HG02588 (cell line): ENCODE measurements at regions not wholly inside any gene's neighbourhood (a gene's known extent, or its start where the extent isn't known, plus 50 kb on each side); places are given as distances from the start of the nearest gene placed in this dataset.
A peak's percentile ranks its signal among the peaks of the same experiment; 100 is the strongest.

Experiments
- ATAC-seq: cut with Tn5 transposase; IDR thresholded peaks from one replicate; pipeline ENCODE4 v1.9.1; 2021; ENCODE audit warnings: mild to moderate bottlenecking, moderate library complexity; ENCODE audit not compliant: unreplicated experiment

DNA sequence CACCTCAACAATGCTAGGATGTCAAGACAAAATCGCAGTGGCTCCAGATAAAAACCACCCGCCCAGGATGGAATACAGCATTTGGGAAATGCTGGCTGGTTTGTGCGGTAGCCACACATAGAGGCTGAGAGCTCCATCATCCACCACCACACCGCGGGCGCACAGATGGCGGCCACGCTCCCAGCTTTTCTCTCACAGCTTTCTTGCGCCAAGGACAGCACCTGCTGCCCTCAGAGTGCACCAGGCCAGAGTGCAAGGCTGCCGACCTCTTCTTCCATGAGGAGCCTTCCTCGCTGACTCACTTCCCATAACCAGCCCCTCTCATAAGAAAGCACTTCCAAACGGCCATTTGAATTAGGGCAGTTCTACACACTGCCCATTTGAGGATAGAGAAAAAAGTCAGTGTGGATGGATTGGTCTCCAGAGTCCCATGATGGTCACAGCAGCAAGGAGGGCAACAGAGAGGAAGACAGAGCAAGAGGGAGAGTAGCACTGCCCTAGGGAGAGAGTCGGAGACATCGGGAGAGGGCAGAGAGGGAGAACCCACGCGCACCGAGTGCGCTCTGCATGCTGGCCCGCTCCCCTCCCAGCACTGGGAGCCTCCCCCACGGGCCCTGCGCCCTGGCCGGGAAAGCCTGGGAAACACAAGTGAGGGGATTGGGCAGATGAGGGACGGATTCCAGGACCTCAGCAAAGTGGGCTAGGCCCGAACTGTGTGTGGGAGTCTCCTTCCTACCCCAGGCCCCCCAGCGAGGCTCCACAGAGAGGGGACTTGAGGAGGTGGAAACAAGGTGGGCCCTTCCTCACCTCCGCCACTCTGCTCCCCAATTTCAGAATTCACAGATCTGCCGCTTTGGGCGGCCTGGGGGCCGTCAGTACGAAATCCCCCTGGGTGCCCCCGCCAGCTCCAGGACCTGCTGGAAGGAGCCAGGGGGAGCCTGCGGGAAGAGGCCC, 156.9 kb downstream of the USP12 start:
- no peak for ATAC-seq

DNA sequence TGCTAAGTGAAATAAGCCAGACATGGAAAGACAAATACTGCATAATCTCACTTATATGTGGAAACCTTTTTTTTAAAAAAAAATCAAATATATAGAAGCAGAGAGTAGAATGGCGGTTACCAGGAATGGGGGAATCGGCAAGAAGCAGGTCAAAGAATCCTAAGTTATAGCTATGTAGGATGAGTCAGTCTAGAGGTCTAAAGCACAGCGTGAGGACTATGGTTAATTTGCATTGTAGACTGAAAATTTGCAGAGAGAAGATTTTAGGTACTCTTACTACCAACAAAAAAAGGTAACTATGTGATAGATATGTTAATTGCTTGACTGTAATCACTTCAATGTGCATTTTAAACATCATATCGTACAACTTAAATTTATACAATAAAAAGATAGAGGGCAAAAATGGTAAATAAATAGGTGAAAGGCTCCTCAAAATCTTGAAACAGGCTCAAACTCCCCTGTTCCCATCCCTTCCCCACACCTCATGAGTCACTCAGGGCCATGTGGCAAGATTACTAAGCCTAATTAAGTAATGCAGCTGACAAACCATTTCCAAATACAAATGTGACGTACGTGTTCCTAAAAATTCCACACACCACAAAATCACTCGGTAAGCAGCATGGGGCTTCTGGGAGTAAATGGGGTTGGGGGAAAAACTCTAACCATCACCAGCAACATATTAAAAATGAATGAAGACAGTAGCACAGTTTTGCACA, 159.0 kb downstream of the USP12 start:
- ATAC-seq: no peak

DNA sequence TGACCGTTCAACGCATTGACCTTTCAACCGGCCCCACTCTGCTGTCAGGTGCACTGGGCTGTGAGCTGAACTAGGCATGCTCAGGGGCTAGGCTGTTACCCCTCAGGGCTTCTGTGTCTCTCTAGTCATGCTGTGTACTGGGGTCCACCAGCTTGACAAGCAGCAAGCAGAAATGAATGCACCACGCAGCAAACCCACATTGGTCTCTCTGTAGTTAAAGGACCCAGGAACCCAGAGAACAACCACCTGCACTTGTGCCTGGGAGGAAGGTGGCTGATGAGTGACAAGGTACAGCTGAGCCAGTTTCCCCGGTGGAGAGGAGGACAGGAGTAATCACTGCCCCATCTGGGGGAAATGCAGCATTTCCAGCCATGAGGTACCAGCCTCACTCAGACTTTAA, 159.9 kb downstream of the USP12 start:
- ATAC-seq: no peak

DNA sequence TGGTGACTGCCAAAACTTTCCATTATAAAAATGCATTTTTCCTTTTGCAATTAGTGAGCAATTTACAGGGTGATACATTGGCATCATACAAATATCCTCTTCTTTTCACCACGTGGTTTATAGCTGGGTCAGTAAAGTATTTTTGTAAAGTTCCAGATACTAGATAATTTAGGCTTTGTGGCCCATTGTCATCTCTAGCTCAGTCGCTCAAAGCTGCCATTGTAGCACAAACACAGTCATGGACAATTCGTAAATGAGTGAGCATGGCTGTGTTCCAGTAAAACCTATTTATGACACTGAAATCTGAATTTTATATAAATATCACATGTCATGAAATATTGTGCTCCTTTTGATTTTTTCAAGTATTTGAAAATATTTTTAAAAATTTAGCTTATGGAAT, 162.9 kb downstream of the USP12 start:
- no peak for ATAC-seq

DNA sequence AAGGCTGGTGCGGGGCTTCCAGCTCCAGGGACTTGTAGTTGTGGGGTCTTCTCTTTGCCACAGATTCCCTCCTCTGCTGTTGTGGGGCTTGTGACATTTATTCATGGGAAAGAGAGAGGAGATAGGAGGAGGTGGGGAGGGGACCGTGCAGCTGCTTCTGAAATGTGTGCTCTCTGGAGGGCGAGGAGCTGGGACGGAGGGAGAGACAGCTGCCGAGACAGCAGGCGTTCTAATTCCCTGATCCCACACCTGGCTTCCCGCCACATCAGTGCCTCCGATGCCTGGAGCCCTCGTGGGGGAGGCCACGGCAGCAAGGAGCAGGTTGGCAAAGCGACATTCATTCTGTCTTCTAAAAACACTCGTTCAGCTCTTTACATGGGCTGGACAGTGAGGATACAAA, 164.4 kb downstream of the USP12 start:
- ATAC-seq: no peak

DNA sequence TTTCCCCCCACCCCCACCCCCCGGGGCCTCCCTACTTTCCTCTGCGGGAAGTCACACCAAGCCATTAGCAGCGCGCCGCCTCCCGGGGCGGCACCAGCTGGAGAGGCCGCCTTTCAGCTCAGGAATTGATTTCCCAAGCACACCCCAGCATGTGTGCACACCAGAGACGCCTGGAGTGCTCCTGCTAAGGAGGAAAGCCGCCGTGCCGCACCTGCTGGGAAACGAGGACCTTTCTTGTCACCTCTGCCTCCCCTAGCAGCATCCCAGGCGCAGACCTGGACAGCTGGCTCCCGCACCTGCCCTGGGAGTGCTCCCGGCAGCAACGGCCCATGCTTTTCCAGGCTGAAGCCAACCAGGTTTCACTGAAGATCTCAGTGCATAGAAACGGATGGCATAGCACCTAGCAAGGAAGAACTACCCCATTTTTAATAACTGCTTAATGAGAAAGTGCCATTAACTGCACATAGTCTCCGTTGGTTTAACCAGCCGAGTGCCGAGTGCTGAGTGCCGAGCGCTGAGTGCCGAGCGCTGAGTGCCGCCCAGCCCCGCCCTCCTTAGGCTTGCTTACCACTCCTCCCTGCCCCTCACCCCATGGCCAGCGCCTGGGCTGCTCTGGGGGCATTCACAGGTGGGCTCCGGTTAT, 165.0 kb downstream of the USP12 start:
- ATAC-seq: no peak

DNA sequence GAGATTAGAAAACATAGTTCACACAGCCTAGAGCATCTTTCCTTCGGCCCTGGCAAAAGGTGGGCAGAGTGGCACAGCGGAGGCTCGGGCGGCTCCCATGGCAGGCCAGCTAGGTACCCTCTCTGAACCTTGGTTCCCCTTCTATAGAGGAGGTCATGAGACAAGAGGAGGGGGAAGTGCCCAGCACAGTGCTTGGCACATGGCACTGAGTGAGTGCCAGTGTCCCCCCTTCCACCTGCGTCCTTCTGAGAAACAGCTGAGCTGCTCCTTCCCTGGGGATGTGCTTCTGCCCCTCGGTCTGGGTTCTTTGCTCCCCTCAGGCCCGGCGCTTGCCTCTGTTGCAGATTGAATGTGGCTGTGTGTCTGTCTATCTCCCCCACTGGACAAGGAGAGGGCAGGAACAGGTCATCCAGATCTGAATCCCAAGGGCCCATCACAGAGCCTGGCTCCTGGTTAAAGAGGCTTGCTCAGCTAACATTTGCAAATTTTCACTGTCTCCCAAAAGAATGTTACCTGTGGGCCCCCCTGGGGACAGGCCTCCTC, 165.6 kb downstream of the USP12 start:
- ATAC-seq: no peak

DNA sequence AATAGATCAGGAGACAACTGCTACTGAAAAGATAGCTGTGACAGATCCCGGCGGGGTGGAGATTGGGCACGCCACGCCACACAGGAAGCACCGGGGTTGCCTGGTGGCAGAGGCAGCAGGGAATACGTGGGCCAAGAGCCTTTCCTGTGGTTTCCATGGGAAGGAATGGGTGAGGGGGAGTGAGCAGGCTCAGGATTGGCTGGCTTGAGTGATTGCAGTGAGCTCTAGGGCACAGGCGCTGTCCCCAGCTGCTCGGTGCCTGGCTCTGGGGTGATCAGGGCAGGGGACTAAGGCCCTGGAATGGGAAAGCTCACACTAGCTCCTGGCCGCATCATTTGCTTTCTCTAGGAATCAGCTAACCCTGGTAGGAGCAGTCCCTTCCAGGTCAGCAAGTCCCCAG, 166.1 kb downstream of the USP12 start:
- ATAC-seq: no peak

DNA sequence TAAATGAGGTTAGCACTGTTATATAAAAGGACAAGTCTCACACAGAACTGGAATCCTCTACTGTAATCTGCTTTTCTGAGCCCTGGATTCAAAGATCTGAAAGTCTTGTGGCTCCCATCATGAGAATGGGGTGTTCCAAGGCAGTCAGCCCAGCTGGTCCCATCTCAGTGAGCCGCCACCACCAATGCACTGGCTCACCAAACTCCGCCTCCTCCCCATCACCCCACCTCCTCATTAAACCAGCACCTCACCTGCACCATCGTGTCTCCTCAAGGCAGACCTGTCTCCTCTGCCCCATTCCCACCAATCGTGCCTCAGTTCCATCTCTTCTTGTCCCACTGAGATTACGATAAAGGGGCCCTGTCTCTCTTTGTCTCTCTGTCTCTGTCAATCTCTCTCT, 166.7 kb downstream of the USP12 start:
- ATAC-seq: no peak

DNA sequence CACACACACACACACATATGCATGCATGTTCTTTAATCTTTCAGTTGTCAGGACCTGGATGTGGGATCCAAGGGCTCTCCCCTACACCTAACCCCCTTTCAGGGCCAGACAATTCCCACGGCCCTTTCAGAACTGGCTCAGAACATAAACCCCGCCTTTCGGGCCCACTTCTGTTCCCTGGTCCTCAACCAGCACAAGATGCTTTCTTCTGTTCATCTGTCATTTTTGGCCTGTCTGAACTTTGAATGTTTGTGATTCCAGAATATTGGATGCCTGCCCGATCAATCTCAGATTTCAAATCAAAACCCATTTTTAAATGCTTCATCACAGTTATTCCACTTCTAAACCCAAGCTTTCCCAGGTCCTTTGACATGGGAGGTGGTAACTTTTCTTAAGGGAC, 167.3 kb downstream of the USP12 start:
- ATAC-seq: no peak

DNA sequence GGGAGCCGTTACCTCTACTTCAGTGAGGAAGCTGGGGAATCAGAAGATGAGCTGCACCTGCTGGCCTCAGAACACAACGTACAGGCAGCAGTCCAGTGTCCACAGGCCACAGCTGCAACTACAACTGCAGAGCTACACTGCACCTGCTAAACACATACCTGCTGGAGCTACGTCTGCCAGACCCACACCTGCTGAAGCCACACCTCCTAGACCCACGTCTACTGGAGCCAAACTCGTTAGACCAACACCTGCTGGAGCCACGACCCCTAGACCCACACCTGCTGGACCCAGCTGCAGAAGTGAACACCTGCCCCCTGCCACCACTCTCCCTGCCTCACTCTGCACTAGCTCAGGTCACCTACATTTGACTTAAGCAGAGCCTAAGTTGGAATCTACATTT, 169.9 kb downstream of the USP12 start:
- ATAC-seq: no peak

DNA sequence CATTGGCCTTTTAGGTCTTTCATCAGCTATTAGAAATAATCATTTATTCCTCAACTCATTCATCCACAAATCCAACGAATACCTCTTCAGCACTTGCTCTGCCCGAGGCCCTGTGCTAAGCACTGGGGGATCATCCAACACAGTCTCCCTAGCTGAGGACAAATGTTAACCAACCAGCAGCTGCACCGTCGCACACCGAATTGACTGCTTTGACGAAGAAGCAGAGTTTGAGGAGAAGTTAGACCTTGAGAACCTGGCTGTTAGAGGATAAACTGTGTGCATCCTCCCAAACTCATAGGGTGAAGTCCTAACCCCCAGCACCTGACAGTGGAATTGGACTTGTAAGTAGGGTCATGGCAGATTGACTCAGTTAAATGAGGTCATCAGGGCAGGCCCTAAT, 170.9 kb downstream of the USP12 start:
- ATAC-seq: no peak

DNA sequence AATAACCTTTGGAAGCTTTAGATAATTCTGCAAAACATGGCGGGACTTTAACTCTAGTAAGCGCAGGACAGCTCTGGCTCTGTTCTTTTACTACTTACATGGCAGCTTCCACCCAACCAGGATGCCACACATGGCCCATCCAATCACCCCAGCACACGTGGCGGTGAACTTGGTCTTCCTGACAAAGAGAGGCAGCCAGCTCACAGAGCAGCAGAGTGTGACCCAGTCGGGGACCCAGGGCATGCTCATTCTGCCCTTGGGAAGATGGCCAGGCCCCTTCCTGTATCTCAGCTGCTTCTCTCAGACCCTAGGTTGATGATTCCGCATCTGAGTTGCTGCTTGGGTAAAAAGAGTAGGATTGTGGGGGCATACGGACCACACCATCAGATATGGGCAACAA, 172.1 kb downstream of the USP12 start:
- no peak for ATAC-seq

DNA sequence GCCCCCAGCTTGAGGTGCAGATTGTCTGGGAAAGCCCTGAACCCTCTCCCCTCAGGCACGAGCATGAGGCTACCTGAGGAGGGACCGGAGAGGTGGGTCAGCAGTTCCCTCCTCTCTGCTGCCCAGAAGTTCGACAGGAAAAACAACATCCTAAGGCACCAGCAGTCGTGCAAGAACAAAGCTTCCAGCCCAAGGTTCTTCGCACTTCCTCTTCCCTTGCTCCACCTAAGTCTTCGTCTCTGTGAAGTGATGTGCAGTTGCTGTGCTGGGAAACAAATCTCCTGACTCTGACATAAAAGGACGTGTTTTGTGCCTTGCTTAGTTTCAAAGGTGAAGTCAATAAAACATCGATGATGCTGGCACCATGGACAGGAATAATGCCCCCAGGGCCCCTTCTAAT, 173.3 kb downstream of the USP12 start:
- ATAC-seq: no peak

DNA sequence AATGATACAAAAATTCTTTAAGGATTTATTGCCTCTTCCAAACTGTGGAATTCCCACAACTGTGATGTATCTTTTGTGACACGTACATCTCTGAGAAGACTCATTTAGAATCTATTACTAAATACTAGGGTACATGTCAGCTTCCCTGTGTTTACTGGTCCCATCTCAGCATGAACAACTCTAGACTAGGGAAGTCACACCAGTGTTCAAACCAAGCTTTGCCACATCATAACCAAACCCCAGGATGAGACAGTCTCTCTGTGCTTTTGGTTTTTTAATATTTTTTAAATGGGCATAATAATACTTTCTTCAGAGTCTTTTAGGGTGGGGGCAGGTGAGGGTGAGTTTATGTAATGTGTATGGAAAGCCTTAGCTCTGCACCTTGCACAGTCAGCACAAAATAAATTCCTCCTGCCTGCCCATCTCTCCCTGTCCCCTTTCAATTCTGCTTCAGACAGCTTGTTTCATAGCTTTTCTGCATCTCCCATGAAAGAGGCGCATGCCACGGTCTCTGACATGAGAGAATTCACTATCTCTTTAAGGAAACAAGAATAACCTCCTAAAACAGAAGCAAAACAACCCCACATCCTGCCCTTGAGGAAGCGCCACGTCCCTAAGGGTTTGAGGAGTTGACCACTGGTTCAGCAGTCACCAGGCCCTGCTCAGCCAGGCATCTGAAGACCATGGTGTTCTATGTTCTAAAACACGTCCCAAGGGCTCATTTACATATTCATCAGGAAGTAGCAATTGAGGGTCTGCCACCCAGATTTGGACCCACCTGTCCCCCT, 174.5 kb downstream of the USP12 start:
- peak; percentile 86 for ATAC-seq

DNA sequence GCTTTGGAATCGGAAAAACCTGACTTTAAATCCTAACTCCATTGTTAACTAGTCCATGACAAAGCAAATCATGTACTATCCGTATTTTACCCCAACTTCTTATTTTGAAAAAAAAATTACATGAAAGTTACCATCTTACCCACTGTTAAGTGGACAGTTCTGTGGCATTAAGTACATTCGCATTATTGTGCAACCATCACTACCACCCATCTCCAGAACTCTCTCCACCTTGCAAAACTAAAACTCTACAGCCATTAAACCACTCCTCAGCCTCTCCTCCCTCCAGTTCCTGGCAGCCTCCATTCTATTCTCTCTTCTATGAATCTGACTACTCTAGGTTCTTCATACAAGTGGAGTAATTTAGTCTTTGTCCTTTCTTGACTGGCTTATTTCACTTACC, 176.5 kb downstream of the USP12 start:
- ATAC-seq: no peak

DNA sequence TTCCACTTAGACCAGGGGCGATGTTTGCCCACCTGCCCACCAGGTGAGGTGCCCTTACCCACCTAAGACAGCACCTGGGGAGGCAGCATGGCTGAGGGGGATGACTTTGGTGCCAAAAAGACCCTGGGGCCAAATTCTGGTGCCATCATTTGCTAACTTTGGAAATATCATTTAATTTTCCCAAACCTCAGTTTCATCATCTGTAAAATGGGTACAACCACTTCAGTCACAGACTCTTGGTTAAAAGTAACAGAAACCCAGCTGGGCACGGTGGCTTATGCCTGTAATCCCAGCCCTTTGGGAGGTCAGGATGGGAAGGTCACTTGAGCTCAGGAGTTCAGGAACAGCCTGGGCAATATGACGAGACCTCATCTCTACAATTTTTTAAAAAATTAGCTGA, 177.8 kb downstream of the USP12 start:
- ATAC-seq: no peak

DNA sequence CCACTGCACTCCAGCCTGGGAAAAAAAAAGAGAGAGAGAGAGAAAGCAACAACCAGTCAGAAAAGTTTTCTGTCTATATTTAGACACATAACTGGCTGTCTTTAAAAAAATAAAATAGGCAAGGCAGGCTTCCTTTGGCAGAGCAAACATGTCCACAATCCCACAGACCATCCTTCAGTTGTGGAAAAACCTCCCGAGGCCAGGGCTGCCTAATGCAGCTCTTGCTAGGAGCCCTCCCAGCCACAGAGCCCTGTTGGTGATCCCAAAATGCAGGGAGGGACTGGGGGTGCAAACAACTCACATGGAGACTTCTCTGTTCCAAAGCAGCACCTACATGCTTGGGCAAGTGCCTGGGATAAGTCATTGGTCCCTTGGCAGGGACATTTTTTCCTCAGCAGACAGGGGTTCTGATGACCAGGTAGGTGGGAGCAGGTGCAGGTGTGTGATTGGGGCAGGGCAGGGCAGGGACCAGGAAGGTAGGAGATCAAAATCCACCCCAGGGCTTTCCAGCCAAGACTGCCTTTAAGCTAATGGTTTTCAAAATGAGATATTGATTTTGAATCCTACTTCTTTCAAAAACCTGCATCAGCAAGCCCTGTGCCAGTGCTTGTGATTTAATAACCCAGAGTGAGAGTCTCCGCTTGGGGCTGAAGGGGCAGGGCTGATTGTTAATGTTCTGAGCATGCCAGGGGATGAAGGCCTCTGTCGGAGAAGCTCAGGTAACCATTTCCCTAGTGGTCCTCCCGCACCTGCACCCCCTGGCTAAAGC, 178.5 kb downstream of the USP12 start:
- no peak for ATAC-seq

DNA sequence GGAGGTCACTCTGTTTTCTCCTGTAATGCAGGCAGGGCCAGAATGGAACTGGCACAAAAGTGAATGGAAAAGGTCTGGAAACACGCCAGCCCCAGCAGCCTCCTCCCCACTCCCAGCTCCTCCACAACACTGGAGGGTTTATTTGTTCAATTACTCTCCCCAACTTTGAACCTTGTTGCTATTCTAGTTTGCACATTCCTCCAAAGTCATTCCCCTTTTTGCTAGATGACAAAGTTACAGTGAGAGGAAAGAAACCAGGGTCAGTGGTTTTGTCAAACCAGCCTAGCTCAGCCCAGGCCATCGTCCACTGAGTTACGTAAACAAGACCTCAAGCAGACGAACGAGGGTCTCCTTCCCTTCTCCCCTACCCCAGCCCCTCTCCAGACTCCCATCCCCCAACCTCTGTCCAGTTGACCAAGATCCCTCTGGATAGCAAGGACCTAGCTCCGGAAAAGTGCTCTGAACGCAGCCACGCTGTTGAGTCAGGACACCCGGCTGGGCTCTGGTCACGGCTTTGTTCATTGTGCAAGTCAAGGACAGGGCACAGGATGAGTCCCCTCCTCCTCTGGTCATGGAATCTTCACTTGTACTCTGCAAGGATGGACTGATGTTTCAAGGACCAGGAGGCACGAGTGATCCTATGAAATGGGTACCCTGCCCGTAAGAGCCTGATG, 180.0 kb downstream of the USP12 start:
- no peak for ATAC-seq
